OCI-LY3 (cell line): ENCODE measurements at regions not wholly inside any gene's neighbourhood (a gene's known extent, or its start where the extent isn't known, plus 50 kb on each side); places are given as distances from the start of the nearest gene placed in this dataset.
"Not testable (repeated sequence)": the region's sequence is repeated elsewhere in the genome, so short reads cannot be mapped to it uniquely, and the experiment has no call there.

ENCODE experiments used
- H2AFZ ChIP-seq: fragments of 200-600, 300-600 bp; shearing (Covaris generic); 2 replicates; pipeline ENCODE4 v1.6.0; 2014; ENCODE audit warnings: antibody characterized with exemption, low read depth, low read length
- H3K27ac ChIP-seq: fragments of 200-600, 300-600 bp; sonication (generic); 2 replicates; pipeline ENCODE4 v1.5.1; 2014; ENCODE audit warnings: mild to moderate bottlenecking, low read length, moderate library complexity, mixed read lengths
- H3K27me3 ChIP-seq: fragments of 200-600, 300-600 bp; sonication (generic); 2 replicates; pipeline ENCODE4 v1.6.1; 2014; ENCODE audit warnings: low read depth, low read length, mixed read lengths
- H3K36me3 ChIP-seq: fragments of 200-600, 300-600 bp; sonication (generic); replicated peaks from 2 replicates; pipeline ENCODE3; 2014; ENCODE audit warnings: low read depth, low read length, mixed read lengths
- H3K4me1 ChIP-seq: fragments of 300-600, 200-600 bp; sonication (generic); 2 replicates; pipeline ENCODE4 v1.6.1; 2014; ENCODE audit warnings: low read length, mixed read lengths
- H3K4me2 ChIP-seq: fragments of 200-600, 300-600 bp; sonication (generic); 2 replicates; pipeline ENCODE4 v1.6.1; 2014; ENCODE audit warnings: low read length, mixed read lengths
- H3K4me3 ChIP-seq: fragments of 300-600, 200-600 bp; sonication (generic); 2 replicates; pipeline ENCODE4 v1.5.1; 2014; ENCODE audit warnings: antibody characterized with exemption, mild to moderate bottlenecking, low read length, moderate library complexity
- H3K79me2 ChIP-seq: fragments of 300-600, 200-600 bp; shearing (Covaris generic); 2 replicates; pipeline ENCODE4 v1.6.1; 2014; ENCODE audit warnings: mild to moderate bottlenecking, low read length, mixed read lengths
- H3K9ac ChIP-seq: fragments of 300-600, 200-600 bp; shearing (Covaris generic); 2 replicates; pipeline ENCODE4 v1.6.0; 2014; ENCODE audit warnings: mild to moderate bottlenecking, low read length, moderate library complexity
- H3K9me3 ChIP-seq: fragments of 200-600, 300-600 bp; shearing (Covaris generic); 2 replicates; pipeline ENCODE4 v1.6.1; 2014; ENCODE audit warnings: low read length, mixed read lengths; ENCODE audit not compliant: insufficient read depth
- H4K20me1 ChIP-seq: fragments of 200-600, 300-600 bp; sonication (generic); 2 replicates; pipeline ENCODE4 v1.6.1; 2016; ENCODE audit warnings: low read length, mixed read lengths; ENCODE audit not compliant: insufficient read depth
- EZH2phosphoT487 ChIP-seq: fragments of 200-600 bp; shearing (Covaris generic); IDR thresholded peaks from 2 replicates; pipeline ENCODE4 v1.6.1; 2018; ENCODE audit warnings: antibody characterized with exemption, mixed run types, low read depth
- TF ChIP-seq, protein P1 (sequence below): fragments of 200-600, 300-600 bp; sonication (generic); IDR thresholded peaks from 2 replicates; pipeline ENCODE4 v1.5.1; 2014; ENCODE audit warnings: antibody characterized with exemption, low read length, low read depth

DNA sequence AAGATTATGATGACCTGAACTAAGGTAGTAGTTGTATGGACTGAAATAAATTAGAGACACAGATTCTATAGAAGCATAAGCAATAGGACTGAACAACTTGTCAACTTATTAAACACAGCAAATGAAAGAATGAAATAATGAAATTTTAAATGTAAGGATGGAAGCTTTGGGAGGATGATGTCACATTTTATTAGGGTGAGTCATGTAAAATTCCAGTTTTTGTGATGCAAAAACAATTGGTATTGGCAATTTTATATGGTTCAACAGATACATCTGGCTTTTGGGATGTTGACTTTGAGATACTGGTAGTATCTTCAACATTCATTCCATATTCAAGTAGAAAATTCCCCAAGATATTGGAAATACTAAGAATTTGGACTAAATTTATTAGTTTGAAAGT, 72.7 kb upstream of the IL15 start:
- no peak for TF ChIP-seq EZH2phosphoT487
- TF ChIP-seq, protein P1, sequence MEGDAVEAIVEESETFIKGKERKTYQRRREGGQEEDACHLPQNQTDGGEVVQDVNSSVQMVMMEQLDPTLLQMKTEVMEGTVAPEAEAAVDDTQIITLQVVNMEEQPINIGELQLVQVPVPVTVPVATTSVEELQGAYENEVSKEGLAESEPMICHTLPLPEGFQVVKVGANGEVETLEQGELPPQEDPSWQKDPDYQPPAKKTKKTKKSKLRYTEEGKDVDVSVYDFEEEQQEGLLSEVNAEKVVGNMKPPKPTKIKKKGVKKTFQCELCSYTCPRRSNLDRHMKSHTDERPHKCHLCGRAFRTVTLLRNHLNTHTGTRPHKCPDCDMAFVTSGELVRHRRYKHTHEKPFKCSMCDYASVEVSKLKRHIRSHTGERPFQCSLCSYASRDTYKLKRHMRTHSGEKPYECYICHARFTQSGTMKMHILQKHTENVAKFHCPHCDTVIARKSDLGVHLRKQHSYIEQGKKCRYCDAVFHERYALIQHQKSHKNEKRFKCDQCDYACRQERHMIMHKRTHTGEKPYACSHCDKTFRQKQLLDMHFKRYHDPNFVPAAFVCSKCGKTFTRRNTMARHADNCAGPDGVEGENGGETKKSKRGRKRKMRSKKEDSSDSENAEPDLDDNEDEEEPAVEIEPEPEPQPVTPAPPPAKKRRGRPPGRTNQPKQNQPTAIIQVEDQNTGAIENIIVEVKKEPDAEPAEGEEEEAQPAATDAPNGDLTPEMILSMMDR, result no peak
- no peaks in the 10 kb centered on the region for H3K36me3 ChIP-seq
- no peaks in the 10 kb centered on the region for H3K4me1 ChIP-seq
- no peak overlapping the region for H3K27ac ChIP-seq
- no peaks in the 10 kb centered on the region for H3K79me2 ChIP-seq
- no peak overlapping the region for H3K4me3 ChIP-seq
- H3K9me3 ChIP-seq, result no peaks in the 10 kb centered on the region
- H4K20me1 ChIP-seq, result no peaks in the 10 kb centered on the region
- H3K27me3 ChIP-seq, result no peaks in the 10 kb centered on the region
- no peak overlapping the region for H2AFZ ChIP-seq
- H3K4me2 ChIP-seq, result no peak overlapping the region
- no peak overlapping the region for H3K9ac ChIP-seq

DNA sequence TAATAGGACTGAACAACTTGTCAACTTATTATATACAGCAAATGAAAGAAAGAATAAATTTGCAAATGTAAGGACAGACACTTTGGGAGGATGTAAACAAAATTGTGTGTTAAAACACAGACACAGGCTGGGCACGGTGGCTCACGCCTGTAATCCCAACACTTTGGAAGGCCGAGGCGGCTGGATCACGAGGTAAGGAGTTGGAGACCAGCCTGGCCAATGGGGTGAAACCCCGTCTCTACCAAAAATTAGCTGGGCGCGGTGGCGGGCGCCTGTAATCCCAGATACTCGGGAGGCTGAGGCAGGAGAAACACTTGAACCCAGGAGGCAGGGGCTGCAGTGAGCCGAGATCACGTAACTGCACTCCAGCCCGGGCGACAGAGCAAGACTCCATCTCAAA, 71.4 kb upstream of the IL15 start:
- H3K9me3 ChIP-seq, H3K36me3 ChIP-seq, H2AFZ ChIP-seq, H4K20me1 ChIP-seq, H3K4me3 ChIP-seq, H3K79me2 ChIP-seq, H3K27ac ChIP-seq, H3K4me1 ChIP-seq, H3K4me2 ChIP-seq, H3K27me3 ChIP-seq, H3K9ac ChIP-seq: not testable (repeated sequence)

DNA sequence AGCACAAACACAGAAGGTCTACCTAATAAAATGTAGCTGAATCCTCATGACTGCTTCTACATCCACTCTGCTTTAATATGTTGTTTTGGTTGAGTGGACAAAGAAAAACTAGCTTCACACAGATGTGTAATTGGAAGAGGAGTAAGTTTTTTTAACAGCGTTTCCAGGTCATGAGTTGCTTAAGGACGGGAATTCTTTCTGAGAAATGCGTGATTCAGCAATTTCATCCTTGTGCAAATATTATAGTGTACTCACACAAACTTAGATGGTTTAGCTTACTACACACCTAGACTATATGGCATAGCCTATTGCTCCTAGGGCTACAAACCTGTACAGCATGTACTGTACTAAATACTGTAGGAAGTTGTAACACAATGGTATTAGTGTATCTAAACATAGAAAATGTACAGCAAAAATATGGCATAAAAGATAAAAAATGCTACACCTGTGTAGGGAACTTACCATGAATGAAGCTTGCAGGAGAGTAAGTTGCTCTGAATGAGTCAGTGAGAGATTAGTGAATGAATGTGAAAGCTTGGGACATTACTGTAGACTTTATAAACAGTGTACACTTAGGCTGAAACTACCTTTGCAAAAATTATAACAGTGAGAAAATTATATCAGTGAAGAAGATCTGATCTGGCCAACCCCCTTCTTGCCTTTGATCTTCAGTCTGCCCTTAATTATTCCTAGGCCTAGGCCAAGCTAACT, 70.8 kb upstream of the IL15 start:
- Histone ChIP-seq H3K4me2 (no peak overlapping the region), H3K79me2 (no peaks in the 10 kb centered on the region), H3K27ac (no peak overlapping the region), H3K9ac (no peak overlapping the region), H3K9me3 (no peaks in the 10 kb centered on the region), H3K36me3 (no peaks in the 10 kb centered on the region), H3K4me1 (no peaks in the 10 kb centered on the region), H4K20me1 (no peaks in the 10 kb centered on the region), H3K4me3 (no peak overlapping the region), H3K27me3 (no peaks in the 10 kb centered on the region), H2AFZ (no peak overlapping the region)
- TF ChIP-seq EZH2phosphoT487, result no peak
- TF ChIP-seq, protein P1, result no peak

DNA sequence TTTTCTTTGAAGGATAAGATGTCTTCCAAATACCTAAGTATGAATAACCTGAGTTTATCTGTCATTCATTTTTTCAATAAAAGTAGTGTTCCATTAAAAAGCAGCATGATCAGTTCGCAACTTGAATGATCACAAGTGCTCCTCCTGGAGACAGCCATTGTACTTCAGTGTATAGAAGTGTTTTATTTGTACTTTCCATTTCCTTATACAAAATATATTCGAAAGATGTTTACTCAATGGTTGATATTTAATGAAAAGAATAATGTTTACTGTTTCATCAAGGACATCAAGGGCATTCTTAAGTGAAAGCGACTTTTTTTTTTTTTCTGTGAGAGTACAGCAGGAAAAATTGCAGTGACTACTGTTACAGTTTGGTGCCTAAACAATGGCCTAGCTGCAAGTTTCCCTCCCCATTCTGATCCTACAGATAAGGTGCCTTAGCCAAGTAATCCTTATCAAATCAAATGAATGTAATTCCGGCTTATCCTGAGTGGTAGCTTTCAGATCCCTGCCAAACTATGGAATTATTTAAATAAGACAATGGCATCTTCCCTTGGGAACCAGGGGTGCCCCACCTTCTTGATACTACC, 69.0 kb upstream of the IL15 start:
- Histone ChIP-seq H3K27ac (no peak overlapping the region), H4K20me1 (no peaks in the 10 kb centered on the region), H3K4me2 (no peak overlapping the region), H3K79me2 (no peaks in the 10 kb centered on the region), H3K36me3 (no peaks in the 10 kb centered on the region), H3K9ac (no peak overlapping the region), H3K27me3 (no peaks in the 10 kb centered on the region), H3K4me3 (no peak overlapping the region), H3K4me1 (no peaks in the 10 kb centered on the region), H2AFZ (no peak overlapping the region), H3K9me3 (no peaks in the 10 kb centered on the region)
- no peak for TF ChIP-seq EZH2phosphoT487
- TF ChIP-seq, protein P1, result no peak
